MM.1S (cell line): ENCODE measurements at regions not wholly inside any gene's neighbourhood (a gene's known extent, or its start where the extent isn't known, plus 50 kb on each side); places are given as distances from the start of the nearest gene placed in this dataset.
"Not testable (repeated sequence)": the region's sequence is repeated elsewhere in the genome, so short reads cannot be mapped to it uniquely, and the experiment has no call there.

Source experiments
- DNase-seq: peaks from one replicate; pipeline ENCODE4 v3.0.0-alpha.2; 2015
- H2AFZ ChIP-seq: fragments of 300-600 bp; sonication (generic); 2 replicates; pipeline ENCODE4 v1.6.0; 2016; ENCODE audit warnings: antibody characterized with exemption, low read length
- H3F3A ChIP-seq: fragments of 300-600 bp; sonication (generic); 2 replicates; pipeline ENCODE4 v1.6.1; 2016; ENCODE audit warnings: mild to moderate bottlenecking, antibody characterized with exemption, low read length, moderate library complexity, mixed read lengths; ENCODE audit not compliant: insufficient read depth
- H3K27ac ChIP-seq: fragments of 300-600 bp; sonication (generic); 2 replicates; pipeline ENCODE4 v1.5.1; 2016; ENCODE audit warnings: mild to moderate bottlenecking, low read length
- H3K27me3 ChIP-seq: fragments of 300-600 bp; sonication (generic); replicated peaks from 2 replicates; pipeline ENCODE4 v1.6.0; 2016; ENCODE audit warnings: low read length; ENCODE audit not compliant: insufficient read depth
- H3K36me3 ChIP-seq: fragments of 300-600 bp; sonication (generic); replicated peaks from 2 replicates; pipeline ENCODE4 v1.6.1; 2016; ENCODE audit warnings: mild to moderate bottlenecking, low read length, mixed read lengths; ENCODE audit not compliant: insufficient read depth
- H3K4me1 ChIP-seq: fragments of 300-600 bp; sonication (generic); 2 replicates; pipeline ENCODE4 v1.6.1; 2016; ENCODE audit warnings: low read length, mixed read lengths
- H3K4me2 ChIP-seq: fragments of 300-600 bp; sonication (generic); 2 replicates; pipeline ENCODE4 v1.6.0; 2016; ENCODE audit warnings: low read depth, low read length
- H3K4me3 ChIP-seq: fragments of 300-600 bp; sonication (generic); 2 replicates; pipeline ENCODE4 v1.5.1; 2016; ENCODE audit warnings: low read length, mixed read lengths
- H3K79me2 ChIP-seq: fragments of 300-600 bp; sonication (generic); 2 replicates; pipeline ENCODE4 v1.6.1; 2016; ENCODE audit warnings: mixed run types, low read length, mixed read lengths
- H3K9ac ChIP-seq: fragments of 300-600 bp; sonication (generic); 2 replicates; pipeline ENCODE4 v1.6.1; 2016; ENCODE audit warnings: low read length, mixed read lengths
- H3K9me2 ChIP-seq: fragments of 300-600 bp; sonication (generic); replicated peaks from 2 replicates; pipeline ENCODE4 v1.6.1; 2016; ENCODE audit warnings: mild to moderate bottlenecking, low read length, mixed read lengths; ENCODE audit not compliant: insufficient read depth
- H3K9me3 ChIP-seq: fragments of 300-600 bp; sonication (generic); replicated peaks from 2 replicates; pipeline ENCODE4 v1.6.1; 2016; ENCODE audit warnings: mild to moderate bottlenecking, low read length, mixed read lengths; ENCODE audit not compliant: insufficient read depth
- H4K20me1 ChIP-seq: fragments of 300-600 bp; sonication (generic); 2 replicates; pipeline ENCODE4 v1.6.1; 2016; ENCODE audit warnings: mild to moderate bottlenecking, low read length, moderate library complexity, mixed read lengths; ENCODE audit not compliant: insufficient read depth
- EZH2 ChIP-seq: fragments of 300-600 bp; sonication (generic); optimal IDR thresholded peaks from 2 replicates; pipeline ENCODE3; 2017; ENCODE audit warnings: low read depth, mild to moderate bottlenecking, antibody characterized with exemption, low read length, mixed read lengths
- EZH2phosphoT487 ChIP-seq: fragments of 300-600 bp; sonication (generic); IDR thresholded peaks from 2 replicates; pipeline ENCODE4 v1.6.1; 2018; ENCODE audit warnings: antibody characterized with exemption, low read length
- TF ChIP-seq, protein P1 (sequence below): fragments of 300-600 bp; sonication (generic); IDR thresholded peaks from 2 replicates; pipeline ENCODE4 v1.5.1; 2016; ENCODE audit warnings: antibody characterized with exemption, low read length, mixed read lengths

DNA sequence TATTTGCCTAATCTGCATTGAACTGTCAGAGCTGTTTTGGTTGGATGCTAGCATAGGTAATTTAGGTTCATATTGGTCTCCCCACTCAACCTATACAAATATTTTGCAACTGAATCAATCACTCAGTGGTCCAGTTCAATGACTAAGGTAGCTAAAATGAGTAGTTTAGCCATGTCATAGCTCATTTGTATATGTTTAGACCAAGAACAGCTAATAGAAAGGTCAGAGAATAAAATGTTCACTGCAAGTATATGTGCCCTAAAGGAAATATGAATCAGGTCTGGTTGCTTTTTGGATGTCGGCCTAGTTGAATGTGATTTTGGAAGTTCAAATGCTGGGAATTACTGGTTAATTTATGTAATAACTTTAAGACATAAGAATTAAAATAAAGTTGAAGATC, 883.9 kb downstream of the LRFN5 start:
- H3K36me3 ChIP-seq, result no peaks in the 10 kb centered on the region
- H4K20me1 ChIP-seq, result no peaks in the 10 kb centered on the region
- no peak overlapping the region for H3K27ac ChIP-seq
- no peak for DNase-seq
- H3K9me2 ChIP-seq, result no peaks in the 10 kb centered on the region
- H3K27me3 ChIP-seq, result no peaks in the 10 kb centered on the region
- H3K4me3 ChIP-seq, result no peak overlapping the region
- no peak overlapping the region for H3K9ac ChIP-seq
- TF ChIP-seq, protein P1, sequence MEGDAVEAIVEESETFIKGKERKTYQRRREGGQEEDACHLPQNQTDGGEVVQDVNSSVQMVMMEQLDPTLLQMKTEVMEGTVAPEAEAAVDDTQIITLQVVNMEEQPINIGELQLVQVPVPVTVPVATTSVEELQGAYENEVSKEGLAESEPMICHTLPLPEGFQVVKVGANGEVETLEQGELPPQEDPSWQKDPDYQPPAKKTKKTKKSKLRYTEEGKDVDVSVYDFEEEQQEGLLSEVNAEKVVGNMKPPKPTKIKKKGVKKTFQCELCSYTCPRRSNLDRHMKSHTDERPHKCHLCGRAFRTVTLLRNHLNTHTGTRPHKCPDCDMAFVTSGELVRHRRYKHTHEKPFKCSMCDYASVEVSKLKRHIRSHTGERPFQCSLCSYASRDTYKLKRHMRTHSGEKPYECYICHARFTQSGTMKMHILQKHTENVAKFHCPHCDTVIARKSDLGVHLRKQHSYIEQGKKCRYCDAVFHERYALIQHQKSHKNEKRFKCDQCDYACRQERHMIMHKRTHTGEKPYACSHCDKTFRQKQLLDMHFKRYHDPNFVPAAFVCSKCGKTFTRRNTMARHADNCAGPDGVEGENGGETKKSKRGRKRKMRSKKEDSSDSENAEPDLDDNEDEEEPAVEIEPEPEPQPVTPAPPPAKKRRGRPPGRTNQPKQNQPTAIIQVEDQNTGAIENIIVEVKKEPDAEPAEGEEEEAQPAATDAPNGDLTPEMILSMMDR, result no peak
- TF ChIP-seq EZH2, result no peak
- no peak for TF ChIP-seq EZH2phosphoT487
- H2AFZ ChIP-seq, result no peak overlapping the region
- no peaks in the 10 kb centered on the region for H3K79me2 ChIP-seq
- no peak overlapping the region for H3K4me2 ChIP-seq
- no peaks in the 10 kb centered on the region for H3K4me1 ChIP-seq
- no peaks in the 10 kb centered on the region for H3K9me3 ChIP-seq
- no peaks in the 10 kb centered on the region for H3F3A ChIP-seq

DNA sequence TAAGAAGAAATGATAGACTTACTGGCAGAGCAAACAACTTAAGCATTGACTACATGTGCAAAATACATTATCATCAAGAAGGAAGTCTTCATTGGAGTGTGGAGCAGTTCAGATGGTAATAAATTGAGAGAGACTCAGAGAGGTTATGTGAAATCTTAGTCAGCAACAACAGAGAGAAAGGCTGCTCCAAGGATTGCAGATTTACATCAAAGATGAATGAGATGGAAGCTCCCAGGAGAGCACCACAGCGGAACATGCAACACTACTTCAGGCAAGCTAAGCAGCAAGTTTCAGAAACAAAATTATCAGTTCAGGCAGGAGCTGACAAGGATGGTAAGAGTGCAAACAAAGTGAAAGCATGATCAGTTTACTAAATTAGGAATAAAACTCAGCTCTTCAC, 882.3 kb downstream of the LRFN5 start:
- DNase-seq, result no peak
- Histone ChIP-seq H4K20me1 (no peaks in the 10 kb centered on the region), H3K4me3 (no peak overlapping the region), H3K9me2 (no peaks in the 10 kb centered on the region), H3K27me3 (no peaks in the 10 kb centered on the region), H3F3A (no peaks in the 10 kb centered on the region), H3K79me2 (no peaks in the 10 kb centered on the region), H3K9ac (no peak overlapping the region), H3K4me2 (no peak overlapping the region), H3K4me1 (no peaks in the 10 kb centered on the region), H2AFZ (no peak overlapping the region), H3K27ac (no peak overlapping the region), H3K36me3 (no peaks in the 10 kb centered on the region), H3K9me3 (no peaks in the 10 kb centered on the region)
- TF ChIP-seq EZH2phosphoT487 (no peak), EZH2 (no peak)
- TF ChIP-seq, protein P1, result no peak

DNA sequence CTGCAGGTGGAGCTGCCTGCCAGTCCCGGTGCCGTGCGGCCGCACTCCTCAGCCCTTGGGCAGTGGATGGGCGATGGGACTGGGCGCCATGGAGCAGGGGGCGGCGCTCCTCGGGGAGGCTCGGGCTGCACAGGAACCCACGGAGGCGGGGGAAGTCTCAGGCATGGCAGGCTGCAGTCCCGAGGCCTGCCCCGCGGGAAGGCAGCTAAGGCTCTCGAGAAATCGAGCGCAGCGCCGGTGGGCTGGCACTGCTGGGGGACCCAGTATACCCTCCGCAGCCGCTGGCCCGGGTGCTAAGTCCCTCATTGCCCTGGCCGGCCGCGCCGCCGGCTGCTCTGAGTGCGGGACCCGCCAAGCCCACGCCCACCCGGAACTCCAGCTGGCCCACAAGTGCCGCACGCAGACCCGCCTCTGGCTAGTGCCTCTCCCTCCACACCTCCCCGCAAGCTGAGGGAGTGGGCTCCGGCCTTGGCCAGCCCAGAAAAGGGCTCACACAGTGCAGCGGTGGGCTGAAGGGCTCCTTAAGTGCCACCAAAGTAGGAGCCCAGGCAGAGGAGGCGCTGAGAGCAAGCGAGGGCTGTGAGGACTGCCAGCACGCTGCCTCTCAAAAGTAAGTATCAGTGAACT, 875.8 kb downstream of the LRFN5 start:
- H4K20me1 ChIP-seq, H2AFZ ChIP-seq, H3K27ac ChIP-seq, H3K36me3 ChIP-seq, H3K79me2 ChIP-seq, H3K27me3 ChIP-seq, H3K4me1 ChIP-seq, H3K4me3 ChIP-seq, H3K4me2 ChIP-seq, H3K9me3 ChIP-seq, H3K9ac ChIP-seq, H3K9me2 ChIP-seq, DNase-seq, H3F3A ChIP-seq: not testable (repeated sequence)

DNA sequence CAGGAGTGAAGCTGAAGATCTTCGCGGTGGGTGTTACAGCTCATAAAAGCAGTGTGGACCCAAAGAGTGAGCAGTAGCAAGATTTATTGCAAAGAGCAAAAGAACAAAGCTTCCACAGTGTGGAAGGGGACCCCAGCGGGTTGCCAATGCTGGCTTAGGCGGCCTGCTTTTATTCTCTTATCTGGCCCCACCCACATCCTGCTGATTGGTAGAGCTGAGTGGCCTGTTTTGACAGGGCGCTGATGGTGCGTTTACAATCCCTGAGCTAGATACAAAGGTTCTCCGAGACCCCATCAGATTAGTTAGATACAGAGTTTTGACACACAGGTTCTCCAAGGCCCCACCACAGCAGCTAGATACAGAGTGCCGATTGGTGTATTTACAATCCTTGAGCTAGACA, 875.0 kb downstream of the LRFN5 start:
- H3K27ac ChIP-seq, H3K9me2 ChIP-seq, H3F3A ChIP-seq, H3K4me3 ChIP-seq, H3K79me2 ChIP-seq, H2AFZ ChIP-seq, H3K9me3 ChIP-seq, H3K4me2 ChIP-seq, H3K9ac ChIP-seq, H3K36me3 ChIP-seq, H4K20me1 ChIP-seq, DNase-seq, H3K4me1 ChIP-seq, H3K27me3 ChIP-seq: not testable (repeated sequence)
